ENCODE measurements at regions not wholly inside any gene's neighbourhood (a gene's known extent, or its start where the extent isn't known, plus 50 kb on each side); places are given as distances from the start of the nearest gene placed in this dataset.

DNA sequence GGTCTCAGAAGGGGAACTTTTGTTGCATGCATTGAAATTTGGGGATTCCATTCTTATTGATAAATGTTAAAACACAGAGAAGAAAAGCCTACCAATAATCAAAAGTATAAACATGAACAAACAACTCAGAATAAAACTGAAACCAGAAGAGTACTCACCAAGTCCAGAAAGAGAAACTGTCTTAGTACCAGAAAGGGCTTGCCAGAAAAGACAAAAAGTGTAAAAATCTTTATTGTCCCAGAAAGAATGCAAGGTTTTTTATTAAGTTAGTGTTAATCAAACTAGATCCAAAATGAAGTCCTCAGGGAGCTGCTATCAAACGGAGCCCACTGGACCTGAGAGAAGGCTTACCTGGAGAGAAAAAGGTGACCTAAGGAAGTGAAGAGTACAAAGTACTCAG is 897.5 kb downstream of the PCDH7 start:
- TF ChIP-seq POLR2A (IDR thresholded peaks at IDR 0.05) = no peak
- TF ChIP-seq, protein P1, sequence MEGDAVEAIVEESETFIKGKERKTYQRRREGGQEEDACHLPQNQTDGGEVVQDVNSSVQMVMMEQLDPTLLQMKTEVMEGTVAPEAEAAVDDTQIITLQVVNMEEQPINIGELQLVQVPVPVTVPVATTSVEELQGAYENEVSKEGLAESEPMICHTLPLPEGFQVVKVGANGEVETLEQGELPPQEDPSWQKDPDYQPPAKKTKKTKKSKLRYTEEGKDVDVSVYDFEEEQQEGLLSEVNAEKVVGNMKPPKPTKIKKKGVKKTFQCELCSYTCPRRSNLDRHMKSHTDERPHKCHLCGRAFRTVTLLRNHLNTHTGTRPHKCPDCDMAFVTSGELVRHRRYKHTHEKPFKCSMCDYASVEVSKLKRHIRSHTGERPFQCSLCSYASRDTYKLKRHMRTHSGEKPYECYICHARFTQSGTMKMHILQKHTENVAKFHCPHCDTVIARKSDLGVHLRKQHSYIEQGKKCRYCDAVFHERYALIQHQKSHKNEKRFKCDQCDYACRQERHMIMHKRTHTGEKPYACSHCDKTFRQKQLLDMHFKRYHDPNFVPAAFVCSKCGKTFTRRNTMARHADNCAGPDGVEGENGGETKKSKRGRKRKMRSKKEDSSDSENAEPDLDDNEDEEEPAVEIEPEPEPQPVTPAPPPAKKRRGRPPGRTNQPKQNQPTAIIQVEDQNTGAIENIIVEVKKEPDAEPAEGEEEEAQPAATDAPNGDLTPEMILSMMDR (IDR thresholded peaks at IDR 0.05) = no peak
